ENCODE measurements at regions not wholly inside any gene's neighbourhood (a gene's known extent, or its start where the extent isn't known, plus 50 kb on each side); places are given as distances from the start of the nearest gene placed in this dataset.

GRCh38 chr4:116358633-116359222, 726.6 kb downstream of the TRAM1L1 start:
- Histone ChIP-seq H3K27ac (ENCODE audit: insufficient read depth, low read length) (no peak overlapping the region), H3K27me3 (ENCODE audit: control insufficient read depth, insufficient read depth, low read length) (no peaks in the 10 kb centered on the region), H3K36me3 (ENCODE audit: control insufficient read depth, insufficient read depth, low read length) (no peaks in the 10 kb centered on the region), H4K5ac (ENCODE audit: low read depth, low read length) (no peak overlapping the region), H3K56ac (ENCODE audit: extremely low read depth, insufficient read depth, low read length) (no peak overlapping the region), H3K4me1 (ENCODE audit: control insufficient read depth, insufficient read depth, low read length) (no peaks in the 10 kb centered on the region), H4K20me1 (ENCODE audit: insufficient read depth, low read length) (no peaks in the 10 kb centered on the region), H2AK5ac (ENCODE audit: low read depth, low read length) (no peak overlapping the region), H3K4ac (ENCODE audit: low read depth, low read length) (no peak overlapping the region), H2BK15ac (ENCODE audit: low read depth, low read length) (no peak overlapping the region), H3K9me1 (ENCODE audit: insufficient read depth, low read length) (no peaks in the 10 kb centered on the region), H2BK120ac (ENCODE audit: low read depth, low read length) (no peak overlapping the region), H3K4me3 (ENCODE audit: insufficient read depth, low read depth, low read length) (no peak overlapping the region), H2BK5ac (ENCODE audit: low read depth, low read length, poor library complexity, severe bottlenecking) (no peak overlapping the region), H3K9me3 (ENCODE audit: control insufficient read depth, insufficient read depth, low read length) (peaks cover 6% of the 10 kb centered on the region), H2AK9ac (replicated peaks; ENCODE audit: low read depth, low read length, poor library complexity) (no peak overlapping the region), H3K9ac (ENCODE audit: low read depth, low read length) (no peak overlapping the region), H3K14ac (replicated peaks; ENCODE audit: low read depth, low read length) (no peak overlapping the region), H3K79me1 (ENCODE audit: low read depth in 1 of 2, low read length in 2 of 2) (no peaks in the 10 kb centered on the region), H3K4me2 (ENCODE audit: low read depth, low read length) (no peak overlapping the region), H4K8ac (ENCODE audit: low read depth in 2 of 2, low read length in 2 of 2) (no peak overlapping the region), H4K91ac (ENCODE audit: insufficient read depth, low read depth, low read length) (no peak overlapping the region), H3K23ac (ENCODE audit: low read depth, low read length) (no peak overlapping the region), H3K18ac (ENCODE audit: low read depth, low read length) (no peak overlapping the region), H2AFZ (replicated peaks; ENCODE audit: low read length, poor library complexity) (no peak overlapping the region), H2BK20ac (ENCODE audit: low read depth, low read length) (no peak overlapping the region)
- BruUV-seq (replicated peaks), result no TSS peak
- no peak for TF ChIP-seq USF2 (IDR thresholded peaks at IDR 0.05; ENCODE audit: low read depth, low read length)
- no peak for TF ChIP-seq RCOR1 (IDR thresholded peaks at IDR 0.05; ENCODE audit: insufficient replicate concordance, low read length)
- peak; percentile 54 for TF ChIP-seq RAD21 (IDR thresholded peaks at IDR 0.05; ENCODE audit: low read length)
- TF ChIP-seq POLR2A (IDR thresholded peaks at IDR 0.05; ENCODE audit: low read depth, low read length), result no peak
- no peak for TF ChIP-seq MXI1 (IDR thresholded peaks at IDR 0.05; ENCODE audit: borderline replicate concordance, low read depth, low read length)
- TF ChIP-seq NFE2L2 (IDR thresholded peaks at IDR 0.05; ENCODE audit: low read depth, low read length), result no peak
- peak; percentile 16; the same call in 1 of the 2 replicates for TF ChIP-seq SMC3 (IDR thresholded peaks at IDR 0.05; ENCODE audit: low read depth, low read length)
- no peak for TF ChIP-seq MAFK (IDR thresholded peaks at IDR 0.05; ENCODE audit: low read depth, low read length)
- TF ChIP-seq MAZ (IDR thresholded peaks at IDR 0.05; ENCODE audit: borderline replicate concordance, low read depth, low read length), result no peak
- peak; percentile 52 for TF ChIP-seq CTCF (conservative IDR thresholded peaks at IDR 0.05; ENCODE audit: low read depth, low read length)
- TF ChIP-seq BHLHE40 (IDR thresholded peaks at IDR 0.05; ENCODE audit: low read depth, low read length), result no peak
- no peak for TF ChIP-seq ELK1 (IDR thresholded peaks at IDR 0.05; ENCODE audit: borderline replicate concordance, low read depth, low read length)
- no peak for TF ChIP-seq RFX5 (IDR thresholded peaks at IDR 0.05; ENCODE audit: low read depth, low read length)
- TF ChIP-seq CEBPB (IDR thresholded peaks at IDR 0.05; ENCODE audit: low read depth, low read length), result no peak
- no peak for TF ChIP-seq CHD1 (IDR thresholded peaks at IDR 0.05; ENCODE audit: low read depth, low read length)
- no peak for TF ChIP-seq FOS (IDR thresholded peaks at IDR 0.05; ENCODE audit: low read depth, low read length)
- no CpG with 5 or more reads among the region's 11 CpGs for WGBS, 2 experiments (ENCODE audit: extremely low coverage in 2 of 2, insufficient read length in 1 of 2)
- peak; percentile 60 for ATAC-seq (ENCODE audit: low read depth)
- intact Hi-C loops (cut with micrococcal nuclease) (no loop called here), dilution Hi-C loops (cut with HindIII; ENCODE audit: low sequenced_read_pairs, unreplicated experiment) (no loop called here), in situ Hi-C loops (cut with MboI; ENCODE audit: low sequenced_read_pairs) (no loop called here)
- ChIA-PET CTCF (no interaction called here), POLR2A (ENCODE audit: unreplicated experiment) (no interaction called here)
- peak; percentile 43 for DNase-seq

Data from IMR-90 (cell line).